IMR-90 (cell line): ENCODE measurements at regions not wholly inside any gene's neighbourhood (a gene's known extent, or its start where the extent isn't known, plus 50 kb on each side); places are given as distances from the start of the nearest gene placed in this dataset.

Experiments
- ATAC-seq: fragments of 200-7000 bp; cut with Tn5 transposase; 2 replicates; pipeline ENCODE4 v1.9.1; 2020; ENCODE audit warnings: low read depth, mild to moderate bottlenecking, moderate library complexity
- BruUV-seq: library from RNA; stranded (reverse); fragments of 400-500 nt; replicated peaks from 2 replicates; lab custom pipeline; 2021; lab: Mats Ljungman, UMichigan
- CTCF ChIA-PET: fragments of 300-600 bp; formaldehyde crosslinking; extraction: SDS; loops from one replicate; lab custom pipeline; 2021; ENCODE audit warnings: antibody characterized with exemption; lab: Yijun Ruan, JAX
- POLR2A ChIA-PET: fragments of 300-600 bp; sonication (Branson Sonifier 250); formaldehyde crosslinking; loops from one replicate; lab custom pipeline; 2022; ENCODE audit warnings: antibody characterized with exemption; ENCODE audit not compliant: unreplicated experiment; lab: Charles Lee
- DNase-seq: peaks from one replicate; pipeline ENCODE4 v3.0.0; 2013
- H2AFZ ChIP-seq: replicated peaks from 2 replicates; pipeline ENCODE3; 2013; ENCODE audit warnings: low read length, mild to moderate bottlenecking; ENCODE audit not compliant: poor library complexity
- H2AK5ac ChIP-seq: 2 replicates; pipeline ENCODE4 v1.6.1; 2013; ENCODE audit warnings: low read depth, low read length, inconsistent platforms
- H2AK9ac ChIP-seq: replicated peaks from 2 replicates; pipeline ENCODE3; 2013; ENCODE audit warnings: mild to moderate bottlenecking, low read depth, low read length, moderate library complexity; ENCODE audit not compliant: poor library complexity
- H2BK120ac ChIP-seq: 2 replicates; pipeline ENCODE4 v1.6.1; 2013; ENCODE audit warnings: low read depth, low read length, inconsistent platforms
- H2BK15ac ChIP-seq: 3 replicates; pipeline ENCODE4 v1.6.1; 2013; ENCODE audit warnings: low read depth, low read length, inconsistent platforms
- H2BK20ac ChIP-seq: 2 replicates; pipeline ENCODE4 v1.6.1; 2013; ENCODE audit warnings: low read depth, mild to moderate bottlenecking, inconsistent platforms, low read length, moderate library complexity
- H2BK5ac ChIP-seq: 2 replicates; pipeline ENCODE4 v1.6.1; 2013; ENCODE audit warnings: mild to moderate bottlenecking, low read depth, low read length, inconsistent platforms; ENCODE audit not compliant: poor library complexity, severe bottlenecking
- H3K14ac ChIP-seq: replicated peaks from 2 replicates; pipeline ENCODE4 v1.6.1; 2013; ENCODE audit warnings: low read depth, low read length, inconsistent platforms
- H3K18ac ChIP-seq: 2 replicates; pipeline ENCODE4 v1.6.1; 2013; ENCODE audit warnings: low read depth, low read length, control low read depth
- H3K23ac ChIP-seq: 2 replicates; pipeline ENCODE4 v1.6.1; 2013; ENCODE audit warnings: low read depth, low read length, inconsistent platforms
- H3K27ac ChIP-seq: 2 replicates; pipeline ENCODE4 v1.5.1; 2013; ENCODE audit warnings: mild to moderate bottlenecking, control low read depth, low read length; ENCODE audit not compliant: insufficient read depth
- H3K27me3 ChIP-seq: 2 replicates; pipeline ENCODE4 v1.6.1; 2013; ENCODE audit warnings: low read length; ENCODE audit not compliant: control insufficient read depth, insufficient read depth
- H3K36me3 ChIP-seq: 2 replicates; pipeline ENCODE4 v1.6.1; 2013; ENCODE audit warnings: low read length, mixed read lengths; ENCODE audit not compliant: control insufficient read depth, insufficient read depth
- H3K4ac ChIP-seq: 2 replicates; pipeline ENCODE4 v1.6.1; 2013; ENCODE audit warnings: low read depth, low read length, inconsistent platforms
- H3K4me1 ChIP-seq: 2 replicates; pipeline ENCODE4 v1.6.1; 2013; ENCODE audit warnings: low read length, mixed read lengths; ENCODE audit not compliant: control insufficient read depth, insufficient read depth
- H3K4me2 ChIP-seq: 2 replicates; pipeline ENCODE4 v1.6.1; 2013; ENCODE audit warnings: low read depth, mild to moderate bottlenecking, control low read depth, low read length, moderate library complexity
- H3K4me3 ChIP-seq: 2 replicates; pipeline ENCODE4 v1.5.1; 2013; ENCODE audit warnings: low read depth, mild to moderate bottlenecking, control low read depth, low read length, moderate library complexity; ENCODE audit not compliant: insufficient read depth
- H3K56ac ChIP-seq: 2 replicates; pipeline ENCODE4 v1.6.1; 2013; ENCODE audit warnings: low read length, inconsistent platforms; ENCODE audit not compliant: insufficient read depth; ENCODE audit errors: extremely low read depth
- H3K79me1 ChIP-seq, 2 experiments: 2 replicates each; pipeline ENCODE4 v1.6.1; 2013; ENCODE audit warnings: low read length in 2 of 2, inconsistent platforms in 1 of 2, low read depth in 1 of 2
- H3K9ac ChIP-seq: 2 replicates; pipeline ENCODE4 v1.6.1; 2013; ENCODE audit warnings: low read depth, low read length, control low read depth
- H3K9me1 ChIP-seq: 2 replicates; pipeline ENCODE4 v1.6.1; 2013; ENCODE audit warnings: low read length, inconsistent platforms; ENCODE audit not compliant: insufficient read depth
- H3K9me3 ChIP-seq: 2 replicates; pipeline ENCODE4 v1.6.1; 2013; ENCODE audit warnings: low read length; ENCODE audit not compliant: control insufficient read depth, insufficient read depth
- H4K20me1 ChIP-seq: 2 replicates; pipeline ENCODE4 v1.6.1; 2013; ENCODE audit warnings: low read length, inconsistent platforms; ENCODE audit not compliant: insufficient read depth
- H4K5ac ChIP-seq: 2 replicates; pipeline ENCODE4 v1.6.1; 2013; ENCODE audit warnings: mild to moderate bottlenecking, low read depth, low read length, control low read depth
- H4K8ac ChIP-seq, 2 experiments: 2 replicates each; pipeline ENCODE4 v1.6.1; 2013; ENCODE audit warnings: low read depth in 2 of 2, low read length in 2 of 2, control low read depth in 1 of 2, inconsistent platforms in 1 of 2
- H4K91ac ChIP-seq: 2 replicates; pipeline ENCODE4 v1.6.1; 2013; ENCODE audit warnings: low read depth, low read length, inconsistent platforms; ENCODE audit not compliant: insufficient read depth
- CEBPB ChIP-seq: IDR thresholded peaks from 2 replicates; pipeline ENCODE4 v1.6.1; 2012; ENCODE audit warnings: low read depth, low read length, improper control_type of control experiment
- RAD21 ChIP-seq: IDR thresholded peaks from 2 replicates; pipeline ENCODE4 v1.6.1; 2012; ENCODE audit warnings: low read length, improper control_type of control experiment
- SMC3 ChIP-seq: fragments of 150-350 bp; IDR thresholded peaks from 2 replicates; pipeline ENCODE4 v1.6.1; 2016; ENCODE audit warnings: low read depth, mild to moderate bottlenecking, antibody characterized with exemption, low read length, moderate library complexity
- USF2 ChIP-seq: fragments of 150-350 bp; IDR thresholded peaks from 2 replicates; pipeline ENCODE4 v1.6.1; 2017; ENCODE audit warnings: mild to moderate bottlenecking, antibody characterized with exemption, low read length, low read depth
- WGBS, 2 experiments: methylation state at CpG; one replicate each; pipeline versions ENCODE4 v1.1.5 to v1.1.7; 2013; ENCODE audit warnings: missing lambda C conversion rate in 2 of 2; ENCODE audit not compliant: insufficient read length in 1 of 2; ENCODE audit errors: extremely low coverage in 2 of 2; 5-methylcytosine and 5-hydroxymethylcytosine counted together
- dilution Hi-C: fragments of 300-500 bp; cut with HindIII; formaldehyde crosslinking; loops from one replicate; pipeline ENCODE4 v1.14.3; 2018; ENCODE audit warnings: low sequenced_read_pairs; ENCODE audit not compliant: unreplicated experiment
- in situ Hi-C: fragments of 300-500 bp; cut with MboI; formaldehyde crosslinking; loops from 3 replicates; pipeline ENCODE4 v1.14.3; 2019; ENCODE audit warnings: low sequenced_read_pairs, inconsistent platforms, mixed read lengths
- intact Hi-C: fragments of 100-400 bp; cut with micrococcal nuclease; formaldehyde crosslinking; loops from 2 replicates; pipeline ENCODE4 v1.10.0; 2022

GRCh38 chrX:122880952-122881351, 303.1 kb upstream of the GRIA3 start:
- no peak overlapping the region for H3K18ac ChIP-seq
- no peak overlapping the region for H3K9ac ChIP-seq
- H3K4me3 ChIP-seq, result no peak overlapping the region
- H2AK5ac ChIP-seq, result no peak overlapping the region
- H2BK5ac ChIP-seq, result no peak overlapping the region
- 33% methylated on average over 1 of the region's 3 CpGs; no CpG with 5 or more reads in 1 of the 2 experiments for WGBS, 2 experiments
- no peak overlapping the region for H3K4ac ChIP-seq
- H4K20me1 ChIP-seq, result no peaks in the 10 kb centered on the region
- ChIA-PET CTCF (no interaction called here), POLR2A (no interaction called here)
- no peak overlapping the region for H3K14ac ChIP-seq
- dilution Hi-C loops, result no loop called here
- H4K8ac ChIP-seq, result no peak overlapping the region
- TF ChIP-seq RAD21, result no peak
- TF ChIP-seq CEBPB, result no peak
- no peak for TF ChIP-seq USF2
- TF ChIP-seq SMC3, result no peak
- BruUV-seq, result no TSS peak
- H3K4me1 ChIP-seq, result no peaks in the 10 kb centered on the region
- H3K23ac ChIP-seq, result no peak overlapping the region
- no peaks in the 10 kb centered on the region for H3K9me1 ChIP-seq
- no peak overlapping the region for H3K4me2 ChIP-seq
- H3K79me1 ChIP-seq, result no peaks in the 10 kb centered on the region
- DNase-seq (no peak), ATAC-seq (no peak)
- no peaks in the 10 kb centered on the region for H3K27me3 ChIP-seq
- no peak overlapping the region for H4K5ac ChIP-seq
- no peaks in the 10 kb centered on the region for H3K36me3 ChIP-seq
- H3K27ac ChIP-seq, result no peak overlapping the region
- intact Hi-C loops, result no loop called here
- H2AFZ ChIP-seq, result no peak overlapping the region
- no peak overlapping the region for H2AK9ac ChIP-seq
- no peak overlapping the region for H2BK15ac ChIP-seq
- no peak overlapping the region for H2BK20ac ChIP-seq
- H2BK120ac ChIP-seq, result no peak overlapping the region
- H4K91ac ChIP-seq, result no peak overlapping the region
- no peak overlapping the region for H3K56ac ChIP-seq
- 0 out of 2 replicates have a peak, but pooled peaks cover 4% of the 10 kb centered on the region for H3K9me3 ChIP-seq
- in situ Hi-C loops, result no loop called here
